GM23338 (cell line): ENCODE measurements at regions not wholly inside any gene's neighbourhood (a gene's known extent, or its start where the extent isn't known, plus 50 kb on each side); places are given as distances from the start of the nearest gene placed in this dataset.

Experiments used
- CREB1 ChIP-seq: fragments of 250-450 bp; sonication (Bioruptor Pico); IDR thresholded peaks from 2 replicates; pipeline ENCODE4 v1.5.0; 2020; ENCODE audit warnings: low read depth, mild to moderate bottlenecking, moderate library complexity
- EZH2 ChIP-seq: fragments of 200-600 bp; sonication (generic); IDR thresholded peaks from one replicate; pipeline ENCODE4 v1.8.0; 2017; ENCODE audit warnings: antibody characterized with exemption, mild to moderate bottlenecking, low read depth; ENCODE audit not compliant: unreplicated experiment
- POLR2AphosphoS5 ChIP-seq: IDR thresholded peaks from 2 replicates; pipeline ENCODE4 v1.6.1; 2016; ENCODE audit warnings: antibody characterized with exemption, low read depth
- TF ChIP-seq, protein P1 (sequence below), 2 experiments: fragments of 200-600 bp in 1 of 2; sonication (generic) in 1 of 2; conservative IDR thresholded peaks; 2 replicates each; pipeline versions ENCODE4 v1.5.1 to v1.6.1; 2016 to 2017; ENCODE audit warnings: antibody characterized with exemption in 2 of 2, low read depth in 2 of 2, mild to moderate bottlenecking in 2 of 2, moderate library complexity in 1 of 2
- TF ChIP-seq, protein P2 (sequence below): IDR thresholded peaks from one replicate; pipeline ENCODE4 v1.6.1; 2018; ENCODE audit warnings: antibody characterized with exemption; ENCODE audit not compliant: unreplicated experiment

DNA sequence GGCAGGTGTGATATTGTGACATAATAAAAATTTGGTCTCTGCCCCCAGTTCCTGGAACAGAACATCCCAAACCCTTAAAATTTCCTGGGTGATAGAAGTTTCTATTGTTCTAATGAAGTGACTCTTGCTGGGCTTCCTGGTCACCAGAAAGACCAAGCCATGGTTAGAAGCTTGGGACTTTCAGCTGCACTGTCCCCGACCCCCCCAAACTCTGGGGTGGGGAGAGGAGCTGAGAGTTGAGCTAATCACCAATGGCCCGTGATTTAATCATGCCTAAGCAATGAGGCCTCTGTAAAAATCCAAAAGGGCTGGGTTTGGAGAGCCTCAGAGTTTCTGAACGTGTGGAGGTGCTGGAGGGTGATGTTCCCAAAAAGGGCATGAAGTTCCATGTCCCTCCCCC lies 54.8 kb upstream of the FTH1 start:
- TF ChIP-seq CREB1 (CRISPR knock-in tag) (no peak), POLR2AphosphoS5 (no peak), EZH2 (no peak)
- TF ChIP-seq, protein P1, sequence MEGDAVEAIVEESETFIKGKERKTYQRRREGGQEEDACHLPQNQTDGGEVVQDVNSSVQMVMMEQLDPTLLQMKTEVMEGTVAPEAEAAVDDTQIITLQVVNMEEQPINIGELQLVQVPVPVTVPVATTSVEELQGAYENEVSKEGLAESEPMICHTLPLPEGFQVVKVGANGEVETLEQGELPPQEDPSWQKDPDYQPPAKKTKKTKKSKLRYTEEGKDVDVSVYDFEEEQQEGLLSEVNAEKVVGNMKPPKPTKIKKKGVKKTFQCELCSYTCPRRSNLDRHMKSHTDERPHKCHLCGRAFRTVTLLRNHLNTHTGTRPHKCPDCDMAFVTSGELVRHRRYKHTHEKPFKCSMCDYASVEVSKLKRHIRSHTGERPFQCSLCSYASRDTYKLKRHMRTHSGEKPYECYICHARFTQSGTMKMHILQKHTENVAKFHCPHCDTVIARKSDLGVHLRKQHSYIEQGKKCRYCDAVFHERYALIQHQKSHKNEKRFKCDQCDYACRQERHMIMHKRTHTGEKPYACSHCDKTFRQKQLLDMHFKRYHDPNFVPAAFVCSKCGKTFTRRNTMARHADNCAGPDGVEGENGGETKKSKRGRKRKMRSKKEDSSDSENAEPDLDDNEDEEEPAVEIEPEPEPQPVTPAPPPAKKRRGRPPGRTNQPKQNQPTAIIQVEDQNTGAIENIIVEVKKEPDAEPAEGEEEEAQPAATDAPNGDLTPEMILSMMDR (conservative IDR thresholded peaks at IDR 0.05; ENCODE audit: low read depth in 2 of 2): no peak
- TF ChIP-seq, protein P2, sequence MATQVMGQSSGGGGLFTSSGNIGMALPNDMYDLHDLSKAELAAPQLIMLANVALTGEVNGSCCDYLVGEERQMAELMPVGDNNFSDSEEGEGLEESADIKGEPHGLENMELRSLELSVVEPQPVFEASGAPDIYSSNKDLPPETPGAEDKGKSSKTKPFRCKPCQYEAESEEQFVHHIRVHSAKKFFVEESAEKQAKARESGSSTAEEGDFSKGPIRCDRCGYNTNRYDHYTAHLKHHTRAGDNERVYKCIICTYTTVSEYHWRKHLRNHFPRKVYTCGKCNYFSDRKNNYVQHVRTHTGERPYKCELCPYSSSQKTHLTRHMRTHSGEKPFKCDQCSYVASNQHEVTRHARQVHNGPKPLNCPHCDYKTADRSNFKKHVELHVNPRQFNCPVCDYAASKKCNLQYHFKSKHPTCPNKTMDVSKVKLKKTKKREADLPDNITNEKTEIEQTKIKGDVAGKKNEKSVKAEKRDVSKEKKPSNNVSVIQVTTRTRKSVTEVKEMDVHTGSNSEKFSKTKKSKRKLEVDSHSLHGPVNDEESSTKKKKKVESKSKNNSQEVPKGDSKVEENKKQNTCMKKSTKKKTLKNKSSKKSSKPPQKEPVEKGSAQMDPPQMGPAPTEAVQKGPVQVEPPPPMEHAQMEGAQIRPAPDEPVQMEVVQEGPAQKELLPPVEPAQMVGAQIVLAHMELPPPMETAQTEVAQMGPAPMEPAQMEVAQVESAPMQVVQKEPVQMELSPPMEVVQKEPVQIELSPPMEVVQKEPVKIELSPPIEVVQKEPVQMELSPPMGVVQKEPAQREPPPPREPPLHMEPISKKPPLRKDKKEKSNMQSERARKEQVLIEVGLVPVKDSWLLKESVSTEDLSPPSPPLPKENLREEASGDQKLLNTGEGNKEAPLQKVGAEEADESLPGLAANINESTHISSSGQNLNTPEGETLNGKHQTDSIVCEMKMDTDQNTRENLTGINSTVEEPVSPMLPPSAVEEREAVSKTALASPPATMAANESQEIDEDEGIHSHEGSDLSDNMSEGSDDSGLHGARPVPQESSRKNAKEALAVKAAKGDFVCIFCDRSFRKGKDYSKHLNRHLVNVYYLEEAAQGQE: no peak
